SK-N-MC (cell line): ENCODE measurements at regions not wholly inside any gene's neighbourhood (a gene's known extent, or its start where the extent isn't known, plus 50 kb on each side); places are given as distances from the start of the nearest gene placed in this dataset.
"Not testable (repeated sequence)": the region's sequence is repeated elsewhere in the genome, so short reads cannot be mapped to it uniquely, and the experiment has no call there.

Experiments
- DNase-seq: peaks from one replicate; pipeline ENCODE4 v3.0.0-alpha.2; 2011; ENCODE audit warnings: low read depth, low spot score
- H3K27ac ChIP-seq: fragments of 200-600 bp; sonication (generic); 2 replicates; pipeline ENCODE4 v1.5.1; 2016; ENCODE audit warnings: mixed run types
- H3K36me3 ChIP-seq: fragments of 200-600 bp; sonication (generic); 2 replicates; pipeline ENCODE4 v1.6.1; 2017; ENCODE audit warnings: antibody characterized with exemption, low read length, mixed read lengths; ENCODE audit not compliant: insufficient read depth
- H3K4me3 ChIP-seq: fragments of 200-600 bp; sonication (generic); 2 replicates; pipeline ENCODE4 v1.5.1; 2016
- H3K9ac ChIP-seq: fragments of 200-600 bp; sonication (generic); 2 replicates; pipeline ENCODE4 v1.8.0; 2017; ENCODE audit warnings: mixed run types, mixed read lengths; ENCODE audit not compliant: insufficient read length
- H3K9me3 ChIP-seq: fragments of 200-600 bp; sonication (generic); 2 replicates; pipeline ENCODE4 v1.6.1; 2017; ENCODE audit warnings: low read depth, mild to moderate bottlenecking, antibody characterized with exemption, low read length, moderate library complexity, mixed read lengths
- EZH2 ChIP-seq: fragments of 200-600 bp; sonication (generic); IDR thresholded peaks from one replicate; pipeline ENCODE4 v1.6.1; 2017; ENCODE audit warnings: antibody characterized with exemption
- FOXP2 ChIP-seq: optimal IDR thresholded peaks from 2 replicates; pipeline ENCODE3; 2011; ENCODE audit warnings: mild to moderate bottlenecking, moderate library complexity; ENCODE audit not compliant: insufficient read depth; ENCODE audit errors: extremely low read length, control extremely low read depth
- POLR2AphosphoS5 ChIP-seq: IDR thresholded peaks from 2 replicates; pipeline ENCODE4 v1.6.1; 2012; ENCODE audit warnings: mild to moderate bottlenecking, low read depth, low read length, borderline replicate concordance

DNA sequence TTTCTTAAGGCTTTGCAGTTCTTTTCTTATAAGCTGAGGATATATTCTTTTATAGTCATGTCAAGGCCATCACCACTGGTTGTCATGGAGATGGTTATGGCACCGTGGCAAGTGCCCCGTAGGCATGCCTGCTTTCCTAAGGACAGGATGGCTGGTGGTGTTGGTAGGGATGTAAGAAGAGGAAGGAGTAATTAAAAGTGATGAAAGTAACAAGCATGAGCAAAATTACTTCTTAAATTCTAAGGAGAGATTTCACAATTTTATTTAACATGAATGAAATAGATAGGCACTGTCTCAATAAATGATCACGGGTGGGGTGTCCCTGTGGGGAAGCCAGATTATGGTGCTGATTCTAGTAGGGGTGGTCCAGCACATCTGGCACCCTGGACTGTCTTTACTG lies 290.2 kb upstream of the KLF4 start:
- Histone ChIP-seq H3K9me3 (no peaks in the 10 kb centered on the region), H3K27ac (no peak overlapping the region), H3K9ac (no peak overlapping the region), H3K36me3 (no peaks in the 10 kb centered on the region), H3K4me3 (no peak overlapping the region)
- TF ChIP-seq EZH2 = no peak
- TF ChIP-seq FOXP2 = no peak
- no peak for TF ChIP-seq POLR2AphosphoS5
- DNase-seq = no peak

DNA sequence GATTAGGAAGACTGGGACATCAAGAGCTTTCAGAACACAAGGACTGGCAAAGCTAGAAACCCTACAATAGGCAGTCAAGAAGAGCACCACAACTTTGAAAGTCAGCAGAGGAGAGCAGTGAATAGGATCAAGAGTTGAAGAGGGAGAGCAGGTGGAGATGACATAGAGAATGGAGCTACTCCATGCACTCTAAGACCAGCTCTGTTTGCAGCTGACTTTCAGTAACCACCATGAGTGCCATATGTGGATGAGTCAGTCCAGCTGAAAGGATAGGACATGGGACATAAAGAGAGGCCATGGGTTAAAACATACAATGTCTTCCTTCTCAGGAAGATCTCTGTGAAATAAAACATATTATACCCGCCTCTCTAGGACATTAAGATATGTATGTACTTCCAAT lies 289.1 kb upstream of the KLF4 start:
- Histone ChIP-seq H3K27ac (no peak overlapping the region), H3K36me3 (no peaks in the 10 kb centered on the region), H3K4me3 (no peak overlapping the region), H3K9ac (no peak overlapping the region), H3K9me3 (no peaks in the 10 kb centered on the region)
- TF ChIP-seq FOXP2 (no peak), EZH2 (no peak), POLR2AphosphoS5 (no peak)
- DNase-seq = no peak

DNA sequence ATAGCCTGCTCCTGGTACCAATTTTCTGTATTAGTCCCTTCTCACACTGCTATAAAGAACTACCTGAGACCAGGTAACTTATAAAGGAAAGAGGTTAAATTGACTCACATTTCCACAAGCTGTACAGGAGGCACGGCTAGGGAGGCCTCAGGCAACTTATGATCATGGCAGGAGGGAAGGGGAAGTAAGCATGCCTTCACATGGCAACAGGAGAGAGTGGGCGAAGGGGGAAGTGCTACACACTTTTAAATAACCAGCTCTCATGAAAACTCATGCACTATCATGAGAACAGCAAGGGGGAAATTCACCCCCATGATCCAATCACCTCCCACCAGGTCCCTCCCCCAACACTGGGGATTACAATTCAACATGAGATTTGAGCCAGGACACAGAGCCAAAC lies 284.5 kb upstream of the KLF4 start:
- DNase-seq, H3K9ac ChIP-seq, H3K27ac ChIP-seq, H3K4me3 ChIP-seq, H3K36me3 ChIP-seq, H3K9me3 ChIP-seq: not testable (repeated sequence)

DNA sequence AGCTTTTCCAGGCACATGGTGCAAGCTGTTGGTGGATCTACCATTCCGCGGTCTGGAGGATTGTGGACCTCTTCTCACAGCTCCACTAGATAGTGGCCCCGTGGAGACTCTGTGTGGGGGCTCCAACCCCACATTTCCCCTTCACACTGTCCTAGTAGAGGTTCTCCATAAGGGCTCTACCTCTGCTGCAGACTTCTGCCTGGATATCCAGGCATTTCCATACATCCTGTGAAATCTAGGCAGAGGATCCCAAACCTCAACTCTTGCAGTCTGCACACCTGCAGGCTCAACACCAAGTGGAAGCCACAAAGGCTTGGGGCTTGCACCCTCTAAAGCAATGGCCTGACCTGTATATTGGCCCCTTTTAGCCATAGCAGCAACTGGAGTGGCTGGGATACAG lies 283.4 kb upstream of the KLF4 start:
- no peak for TF ChIP-seq FOXP2
- no peak for TF ChIP-seq EZH2
- TF ChIP-seq POLR2AphosphoS5 = no peak

DNA sequence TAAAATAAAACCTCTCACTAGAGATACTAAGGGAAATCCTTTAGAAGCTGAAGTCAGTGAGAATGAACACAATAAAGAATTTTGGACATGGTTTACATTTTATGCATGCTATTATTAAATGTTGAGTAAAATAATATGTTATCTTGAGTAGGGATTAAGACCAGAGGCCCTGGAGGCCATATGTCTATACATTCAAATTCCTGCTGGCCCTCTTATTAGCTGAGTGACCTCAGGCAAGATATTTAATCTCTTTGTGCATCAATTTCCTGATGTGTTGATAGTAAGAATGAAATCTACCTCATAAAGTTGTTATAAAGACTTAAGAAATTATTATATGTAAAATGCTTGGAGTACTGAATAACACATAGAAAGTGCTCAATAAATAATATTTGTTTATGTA lies 281.1 kb upstream of the KLF4 start:
- Histone ChIP-seq H3K27ac (no peak overlapping the region), H3K9me3 (no peaks in the 10 kb centered on the region), H3K36me3 (no peaks in the 10 kb centered on the region), H3K9ac (no peak overlapping the region), H3K4me3 (no peak overlapping the region)
- TF ChIP-seq EZH2 (no peak), POLR2AphosphoS5 (no peak), FOXP2 (no peak)
- no peak for DNase-seq

More for the DNA sequence above, 283.4 kb upstream of the KLF4 start:
- Histone ChIP-seq H3K4me3 (no peak overlapping the region), H3K9ac (no peak overlapping the region), H3K9me3 (no peaks in the 10 kb centered on the region), H3K27ac (no peak overlapping the region), H3K36me3 (no peaks in the 10 kb centered on the region)
- DNase-seq = no peak

DNA sequence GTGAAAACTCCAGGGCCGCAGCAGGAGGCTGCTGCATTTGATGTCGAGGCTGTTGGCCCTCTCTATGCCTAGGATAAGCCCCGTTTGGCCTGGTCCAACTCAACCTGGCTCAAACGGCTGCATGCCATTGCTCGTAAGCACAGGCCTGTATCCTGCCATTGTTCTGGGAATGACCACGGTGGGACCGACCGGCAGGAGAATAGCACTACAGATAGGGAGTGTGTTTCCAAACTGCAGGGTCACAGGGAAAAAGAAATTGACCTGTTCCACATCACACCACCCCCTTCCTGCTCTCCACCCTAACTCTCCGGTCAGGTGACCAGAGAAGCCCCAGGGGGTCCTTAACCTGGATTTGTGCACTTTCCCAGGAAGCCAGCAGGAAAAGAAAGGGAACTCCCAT lies 278.7 kb upstream of the KLF4 start:
- Histone ChIP-seq H3K9ac (no peak overlapping the region), H3K9me3 (no peaks in the 10 kb centered on the region), H3K4me3 (no peak overlapping the region), H3K36me3 (no peaks in the 10 kb centered on the region), H3K27ac (no peak overlapping the region)
- DNase-seq = no peak
- TF ChIP-seq FOXP2 = no peak
- no peak for TF ChIP-seq EZH2
- TF ChIP-seq POLR2AphosphoS5 = no peak

DNA sequence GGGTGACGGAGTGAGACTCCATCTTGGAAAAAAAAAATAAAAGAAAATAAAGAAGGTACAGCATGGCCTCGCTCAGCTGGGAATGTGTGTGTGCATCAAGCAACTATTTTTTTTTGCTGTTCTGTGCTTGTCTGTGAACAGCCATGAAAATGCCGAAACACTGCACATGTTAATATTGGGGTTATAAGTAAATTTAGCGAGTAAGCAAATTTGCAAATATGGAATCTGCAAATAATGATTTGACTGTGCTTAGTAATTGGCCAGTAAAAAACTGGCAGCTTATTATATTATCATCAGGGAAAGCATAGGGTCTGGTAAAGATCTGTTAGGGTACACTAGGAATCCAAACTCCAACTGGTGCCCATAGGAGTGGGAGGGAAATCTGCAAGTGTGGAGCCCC lies 278.1 kb upstream of the KLF4 start:
- H3K27ac ChIP-seq = no peak overlapping the region
- TF ChIP-seq EZH2 = no peak
- no peaks in the 10 kb centered on the region for H3K9me3 ChIP-seq
- H3K36me3 ChIP-seq = no peaks in the 10 kb centered on the region
- H3K9ac ChIP-seq = no peak overlapping the region
- no peak for DNase-seq
- no peak overlapping the region for H3K4me3 ChIP-seq

DNA sequence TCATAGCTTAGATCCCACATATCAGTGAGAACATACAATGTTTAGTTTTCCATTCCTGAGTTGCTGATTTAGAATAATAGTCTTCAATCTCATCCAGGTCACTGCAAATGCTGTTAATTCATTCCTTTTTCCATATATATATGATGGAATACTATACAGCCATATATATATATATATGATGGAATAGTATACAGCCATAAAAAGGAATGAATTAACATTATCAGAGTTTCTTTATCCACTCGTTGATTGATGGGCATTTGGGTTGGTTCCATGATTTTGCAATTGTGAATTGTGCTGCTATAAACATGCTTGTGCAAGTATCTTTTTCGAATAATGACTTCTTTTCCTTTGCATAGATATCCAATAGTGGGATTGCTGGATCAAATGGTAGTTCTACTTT lies 273.9 kb upstream of the KLF4 start:
- H3K9ac ChIP-seq, H3K9me3 ChIP-seq, H3K36me3 ChIP-seq, H3K4me3 ChIP-seq, H3K27ac ChIP-seq, DNase-seq: not testable (repeated sequence)

DNA sequence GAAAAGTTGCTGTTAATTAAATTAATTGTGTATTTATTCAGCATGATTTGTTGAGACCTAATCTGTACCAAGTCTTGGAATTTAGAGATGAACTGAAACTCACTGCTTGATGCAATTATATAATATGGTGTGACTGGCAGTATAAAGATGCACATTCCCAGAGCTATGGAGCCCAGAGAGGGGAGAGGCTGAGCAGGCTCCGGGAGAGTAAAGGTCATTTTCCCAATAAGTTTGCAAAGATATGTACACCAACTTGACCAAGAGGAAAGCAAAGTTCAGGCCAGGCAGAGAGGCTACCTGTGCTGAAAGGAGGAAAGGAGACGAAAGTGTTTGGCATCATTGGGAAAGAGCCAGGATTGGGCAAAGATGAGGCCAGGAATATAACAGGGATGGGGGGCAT lies 271.7 kb upstream of the KLF4 start:
- DNase-seq = no peak
- TF ChIP-seq POLR2AphosphoS5 = no peak
- no peak for TF ChIP-seq EZH2
- TF ChIP-seq FOXP2 = no peak
- Histone ChIP-seq H3K27ac (no peak overlapping the region), H3K4me3 (no peak overlapping the region), H3K9me3 (no peaks in the 10 kb centered on the region), H3K9ac (no peak overlapping the region), H3K36me3 (no peaks in the 10 kb centered on the region)

DNA sequence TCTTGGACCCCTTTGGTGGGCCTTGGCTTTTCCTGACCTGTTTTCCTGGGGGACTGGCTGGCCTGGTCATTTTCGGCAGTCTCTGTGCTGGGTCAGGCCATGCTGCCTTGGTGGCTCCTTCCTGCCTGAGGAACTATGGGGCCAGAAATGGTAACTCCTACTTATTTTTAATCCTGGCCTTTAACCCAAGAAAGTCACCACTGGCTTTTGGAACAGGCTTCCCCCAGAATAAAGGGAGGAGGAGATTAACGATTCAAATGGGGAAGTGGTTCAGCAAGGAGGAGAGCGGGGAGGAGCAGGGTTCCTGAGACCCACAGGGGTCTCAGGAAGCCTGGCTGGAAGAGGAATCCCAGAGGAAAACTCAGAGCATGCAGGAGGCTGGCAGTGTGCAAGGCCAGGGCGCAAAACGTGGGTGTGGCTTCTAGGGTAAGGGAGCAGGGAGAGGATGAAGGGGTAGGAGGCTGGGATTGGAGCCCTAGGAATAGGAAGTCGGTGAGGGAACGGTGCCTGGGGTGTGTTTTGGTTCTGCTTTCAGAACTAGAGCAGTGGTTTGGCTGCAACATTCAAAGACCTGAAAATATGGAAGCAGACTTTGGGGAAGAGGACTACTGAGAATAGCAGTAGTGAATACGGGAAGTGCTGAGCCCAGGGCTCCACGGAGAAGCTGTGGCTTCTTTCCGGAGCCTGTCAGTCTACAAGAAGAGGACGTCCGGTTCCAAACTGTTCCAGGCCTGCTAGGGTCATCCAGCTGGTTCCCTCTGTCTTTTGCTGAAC lies 271.1 kb upstream of the KLF4 start:
- Histone ChIP-seq H3K4me3 (no peak overlapping the region), H3K27ac (no peak overlapping the region), H3K9me3 (no peaks in the 10 kb centered on the region), H3K9ac (no peak overlapping the region), H3K36me3 (no peaks in the 10 kb centered on the region)
- TF ChIP-seq FOXP2 = no peak
- no peak for TF ChIP-seq EZH2
- TF ChIP-seq POLR2AphosphoS5 = no peak
- no peak for DNase-seq
